ENCODE measurements at regions not wholly inside any gene's neighbourhood (a gene's known extent, or its start where the extent isn't known, plus 50 kb on each side); places are given as distances from the start of the nearest gene placed in this dataset.

- TF ChIP-seq CTCF (IDR thresholded peaks at IDR 0.05; ENCODE audit: control extremely low read depth in 1 of 3, insufficient read depth in 1 of 3, low read depth in 1 of 3, low read length in 3 of 3) (no peak), SP1 (IDR thresholded peaks at IDR 0.05; ENCODE audit: low read depth, low read length) (no peak), TEAD4 (IDR thresholded peaks at IDR 0.05; ENCODE audit: low read depth, low read length) (no peak), KDM5A (IDR thresholded peaks at IDR 0.05; ENCODE audit: low read length) (no peak), CREB1 (IDR thresholded peaks at IDR 0.05) (no peak), POLR2AphosphoS5 (IDR thresholded peaks at IDR 0.05; ENCODE audit: low read depth, low read length) (no peak), CHD2 (IDR thresholded peaks at IDR 0.05; ENCODE audit: low read length) (no peak), GABPA (IDR thresholded peaks at IDR 0.05; ENCODE audit: borderline replicate concordance, insufficient read depth, low read length) (no peak), NANOG (IDR thresholded peaks at IDR 0.05; ENCODE audit: insufficient read depth, low read depth, low read length, poor library complexity, severe bottlenecking) (no peak), POLR2A (IDR thresholded peaks at IDR 0.05; ENCODE audit: control extremely low read depth in 1 of 2, low read depth in 2 of 2, low read length in 2 of 2) (no peak)
Measured at GRCh38 chr12:72723732-72724131, 451.6 kb downstream of the TRHDE start.

All from H1 (cell line).